ENCODE measurements at regions not wholly inside any gene's neighbourhood (a gene's known extent, or its start where the extent isn't known, plus 50 kb on each side); places are given as distances from the start of the nearest gene placed in this dataset.

- TF ChIP-seq, protein P1, sequence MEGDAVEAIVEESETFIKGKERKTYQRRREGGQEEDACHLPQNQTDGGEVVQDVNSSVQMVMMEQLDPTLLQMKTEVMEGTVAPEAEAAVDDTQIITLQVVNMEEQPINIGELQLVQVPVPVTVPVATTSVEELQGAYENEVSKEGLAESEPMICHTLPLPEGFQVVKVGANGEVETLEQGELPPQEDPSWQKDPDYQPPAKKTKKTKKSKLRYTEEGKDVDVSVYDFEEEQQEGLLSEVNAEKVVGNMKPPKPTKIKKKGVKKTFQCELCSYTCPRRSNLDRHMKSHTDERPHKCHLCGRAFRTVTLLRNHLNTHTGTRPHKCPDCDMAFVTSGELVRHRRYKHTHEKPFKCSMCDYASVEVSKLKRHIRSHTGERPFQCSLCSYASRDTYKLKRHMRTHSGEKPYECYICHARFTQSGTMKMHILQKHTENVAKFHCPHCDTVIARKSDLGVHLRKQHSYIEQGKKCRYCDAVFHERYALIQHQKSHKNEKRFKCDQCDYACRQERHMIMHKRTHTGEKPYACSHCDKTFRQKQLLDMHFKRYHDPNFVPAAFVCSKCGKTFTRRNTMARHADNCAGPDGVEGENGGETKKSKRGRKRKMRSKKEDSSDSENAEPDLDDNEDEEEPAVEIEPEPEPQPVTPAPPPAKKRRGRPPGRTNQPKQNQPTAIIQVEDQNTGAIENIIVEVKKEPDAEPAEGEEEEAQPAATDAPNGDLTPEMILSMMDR (IDR thresholded peaks at IDR 0.05), result no peak
- no peak for TF ChIP-seq POLR2A (IDR thresholded peaks at IDR 0.05)
- no peak for TF ChIP-seq POLR2AphosphoS5 (IDR thresholded peaks at IDR 0.05)
Measured at GRCh38 chr6:43871284-43871683, 101.3 kb downstream of the VEGFA start.

Measured in prostate gland (tissue), 2 donors.